GM19438 (cell line): ENCODE measurements at regions not wholly inside any gene's neighbourhood (a gene's known extent, or its start where the extent isn't known, plus 50 kb on each side); places are given as distances from the start of the nearest gene placed in this dataset.
"Not testable (repeated sequence)": the region's sequence is repeated elsewhere in the genome, so short reads cannot be mapped to it uniquely, and the experiment has no call there.

Source experiments
- ATAC-seq: cut with Tn5 transposase; IDR thresholded peaks from one replicate; pipeline ENCODE4 v1.9.1; 2021; ENCODE audit warnings: low read depth; ENCODE audit not compliant: unreplicated experiment

DNA sequence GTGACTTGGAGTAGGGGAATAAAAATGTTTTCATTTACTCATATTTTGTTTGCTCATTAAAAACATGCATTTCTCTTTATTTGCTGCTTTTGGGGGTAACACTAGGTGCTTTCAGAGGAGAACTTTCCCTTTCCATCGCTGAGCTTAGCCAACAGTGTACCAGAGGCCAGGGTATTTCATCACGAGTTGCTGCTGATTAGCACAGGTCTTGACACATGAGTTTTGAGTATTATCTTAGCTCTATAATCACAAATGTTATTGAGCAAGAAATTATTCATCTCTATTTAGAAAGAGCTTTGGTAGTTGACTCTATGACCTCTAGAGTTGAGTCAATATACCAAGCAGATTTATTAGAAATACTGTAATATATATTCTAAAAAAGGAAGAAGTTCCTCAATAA, 375.9 kb downstream of the NXPH1 start:
- no peak for ATAC-seq

DNA sequence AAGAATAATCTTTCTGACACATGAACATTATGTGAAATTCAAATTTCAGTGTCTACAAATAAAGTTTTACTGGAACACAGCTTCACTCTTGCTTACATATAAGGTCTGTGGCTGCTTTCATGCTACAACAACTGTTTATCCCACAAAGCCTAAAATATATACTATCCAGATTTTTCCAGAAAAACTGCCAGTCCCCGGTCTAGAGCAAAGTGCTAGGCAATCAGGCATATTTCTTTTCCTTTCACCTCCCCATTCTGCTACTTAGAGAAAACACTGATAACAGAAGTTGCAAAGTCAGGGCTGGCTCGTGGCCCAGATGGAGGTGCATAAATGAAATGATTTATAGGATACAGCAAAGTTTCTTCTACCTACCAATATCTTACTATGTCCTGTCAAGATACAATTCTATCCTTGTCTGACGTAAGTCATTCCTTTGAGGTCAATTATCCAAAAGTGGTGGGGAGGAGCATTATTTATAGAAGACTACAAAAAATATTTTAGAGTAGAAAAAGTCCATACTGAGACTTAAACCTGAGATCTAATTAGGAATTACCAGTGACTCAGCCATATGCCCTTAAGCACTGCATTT, 384.1 kb downstream of the NXPH1 start:
- no peak for ATAC-seq

DNA sequence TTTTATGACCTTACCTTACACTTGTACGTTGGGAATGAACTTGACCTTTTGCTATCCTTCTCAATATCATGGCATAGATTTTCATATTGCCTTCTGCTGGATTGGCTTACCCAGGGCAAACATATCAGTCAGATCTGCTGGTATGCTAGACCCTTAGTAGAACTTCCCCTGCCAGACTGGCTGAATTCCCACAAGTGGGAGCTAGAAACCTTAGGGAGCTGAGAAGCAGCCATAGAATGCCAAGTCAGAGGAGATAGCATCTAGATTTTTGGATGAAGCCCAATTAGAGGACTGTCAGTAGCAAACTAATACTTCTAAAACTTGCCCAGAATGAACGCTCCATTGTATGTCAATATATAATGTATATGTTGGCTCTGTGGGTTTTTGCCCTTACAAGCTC, 385.0 kb downstream of the NXPH1 start:
- ATAC-seq = no peak

DNA sequence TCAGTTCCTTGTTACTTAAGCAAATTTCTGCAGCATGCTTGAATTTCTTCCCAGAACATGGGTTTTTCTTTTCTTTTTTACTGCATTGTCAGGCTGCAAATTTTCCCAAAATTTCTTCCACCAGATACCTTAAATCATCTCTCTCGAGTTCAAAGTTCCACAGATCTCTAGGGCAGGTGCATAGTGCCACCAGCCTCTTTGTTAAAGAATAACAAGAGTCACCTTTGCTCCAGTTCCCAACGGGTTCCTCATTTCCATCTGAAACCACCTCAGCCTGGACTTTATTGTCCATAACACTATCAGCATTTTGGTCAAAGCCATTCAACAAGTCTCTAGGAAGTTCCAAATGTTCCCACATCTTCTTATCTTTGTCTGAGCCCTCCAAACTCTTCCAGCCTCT, 389.2 kb downstream of the NXPH1 start:
- no peak for ATAC-seq

DNA sequence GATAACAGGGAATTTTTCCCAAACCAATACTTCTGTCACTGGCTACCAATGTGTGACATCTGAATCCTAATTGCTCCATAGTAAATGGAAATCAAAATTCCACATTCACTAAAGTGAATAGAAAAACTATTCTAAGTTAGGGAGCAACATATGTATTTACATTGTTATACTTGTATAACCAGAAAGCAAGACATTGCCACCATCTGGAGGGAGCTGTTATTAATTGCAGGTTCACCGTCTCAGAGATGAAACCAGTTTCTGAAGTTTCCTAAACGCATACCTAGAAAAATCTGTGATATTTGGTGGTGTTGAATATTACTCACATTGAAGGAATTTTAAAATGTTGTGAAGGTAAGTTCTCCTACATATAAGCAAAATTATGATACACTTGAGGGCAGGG, 390.1 kb downstream of the NXPH1 start:
- no peak for ATAC-seq

DNA sequence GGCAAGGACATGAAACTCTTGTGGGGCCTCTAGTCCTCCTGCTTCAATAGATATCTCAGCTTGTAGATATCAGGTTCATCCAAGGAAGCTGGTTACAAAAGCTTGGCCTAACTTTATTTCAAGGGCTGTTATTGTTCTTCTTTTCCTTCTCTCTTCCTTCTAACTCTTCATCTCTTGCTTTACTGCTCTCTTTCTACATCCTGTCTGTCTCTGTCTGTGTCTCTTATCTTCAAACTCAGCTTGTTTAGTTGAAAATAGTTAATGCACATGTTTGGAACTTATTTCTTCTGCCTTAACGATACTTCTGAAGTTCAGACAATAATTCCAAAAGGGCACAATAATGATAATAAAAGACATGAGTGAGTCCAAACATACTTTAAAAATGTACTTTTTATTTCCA, 393.9 kb downstream of the NXPH1 start:
- no peak for ATAC-seq

DNA sequence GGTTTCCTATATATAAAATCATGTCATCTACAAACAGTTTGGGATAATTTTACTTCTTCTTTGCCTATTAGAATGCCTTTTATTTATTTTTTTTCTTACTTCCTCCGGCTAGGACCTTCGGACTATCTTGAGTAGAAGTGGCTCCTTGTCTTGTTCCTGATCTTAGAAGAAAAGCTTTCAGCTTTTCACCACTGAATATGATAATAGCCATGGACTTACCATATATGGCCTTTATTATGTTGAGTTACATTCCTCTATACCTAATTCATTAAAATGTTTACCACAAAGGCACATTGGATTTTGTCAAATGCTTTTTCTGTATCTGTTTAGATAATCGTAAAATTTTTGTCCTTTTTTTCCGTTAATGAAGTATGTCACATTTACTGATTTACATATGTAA, 395.7 kb downstream of the NXPH1 start:
- ATAC-seq = no peak

DNA sequence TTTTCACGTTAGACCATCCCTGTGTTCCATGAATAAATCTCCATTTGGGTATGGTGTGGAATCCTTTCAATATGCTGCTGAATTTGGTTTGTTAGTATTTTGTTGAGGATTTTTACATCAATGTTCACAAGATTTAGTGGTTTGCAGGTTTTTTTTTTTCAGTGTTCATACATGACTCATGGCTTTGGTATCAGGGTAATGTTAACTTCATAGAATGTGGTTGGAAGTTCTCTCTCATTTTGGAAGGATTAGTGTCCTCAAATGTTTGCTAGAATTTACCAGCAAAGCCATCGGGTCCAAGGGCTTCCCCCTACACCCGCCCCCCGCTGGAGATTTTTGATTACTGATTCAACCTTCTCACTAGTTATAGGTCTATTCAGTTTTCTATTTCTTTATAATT, 398.0 kb downstream of the NXPH1 start:
- no peak for ATAC-seq

DNA sequence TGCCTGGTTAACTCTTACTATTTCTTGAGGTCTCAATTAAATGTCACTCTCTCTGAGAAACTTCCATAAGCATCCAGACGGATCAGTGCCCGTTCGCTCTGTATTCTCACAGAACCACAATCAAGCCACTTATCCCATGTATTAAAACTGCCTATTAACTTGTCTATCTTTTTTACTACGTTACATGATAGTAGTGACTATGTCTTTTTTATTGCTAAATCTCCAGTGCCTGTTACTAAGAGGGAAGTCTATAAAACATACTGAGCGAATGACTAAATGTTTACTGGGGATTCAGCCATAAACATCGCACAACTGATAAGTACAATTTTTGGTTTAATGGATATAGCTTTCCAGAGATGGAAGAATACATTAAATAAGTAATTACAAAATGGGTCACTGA, 399.9 kb downstream of the NXPH1 start:
- no peak for ATAC-seq

DNA sequence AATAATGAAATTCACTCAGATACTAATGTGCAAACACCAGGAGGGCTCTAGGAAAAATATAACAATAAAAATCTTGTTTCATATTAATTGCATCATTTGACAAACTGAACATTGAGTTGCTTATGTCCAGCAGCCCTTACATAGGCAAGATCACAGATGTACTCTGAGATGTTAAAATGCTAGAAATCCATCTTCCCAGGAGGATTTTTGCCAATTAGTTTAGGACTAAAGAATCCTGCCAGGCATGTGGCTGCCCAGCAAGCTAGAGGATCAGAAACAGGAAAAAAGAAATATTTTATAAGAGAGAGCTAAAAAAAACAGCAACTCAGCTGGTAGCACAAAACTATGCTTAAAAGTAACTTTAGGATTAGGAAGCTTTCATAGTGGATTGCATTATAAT, 407.8 kb downstream of the NXPH1 start:
- ATAC-seq = no peak

DNA sequence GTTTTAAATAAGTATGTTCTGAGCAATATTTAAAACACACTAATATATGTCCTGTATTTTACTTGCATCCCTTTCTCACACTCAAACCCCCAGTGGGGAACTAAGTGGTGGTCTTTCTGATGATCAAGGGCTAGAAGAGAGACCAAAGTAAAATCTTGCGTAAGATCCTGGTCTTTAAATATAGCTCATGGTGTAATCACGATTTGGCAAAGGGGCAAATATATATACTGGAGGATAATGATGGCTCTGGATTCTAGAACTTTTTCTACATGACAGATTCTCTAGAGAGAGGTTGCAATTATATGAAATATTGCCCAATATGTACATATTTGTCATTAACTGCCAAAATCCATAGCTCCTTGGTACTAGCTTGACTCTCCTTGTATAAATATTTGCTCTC, 438.3 kb downstream of the NXPH1 start:
- ATAC-seq = no peak

DNA sequence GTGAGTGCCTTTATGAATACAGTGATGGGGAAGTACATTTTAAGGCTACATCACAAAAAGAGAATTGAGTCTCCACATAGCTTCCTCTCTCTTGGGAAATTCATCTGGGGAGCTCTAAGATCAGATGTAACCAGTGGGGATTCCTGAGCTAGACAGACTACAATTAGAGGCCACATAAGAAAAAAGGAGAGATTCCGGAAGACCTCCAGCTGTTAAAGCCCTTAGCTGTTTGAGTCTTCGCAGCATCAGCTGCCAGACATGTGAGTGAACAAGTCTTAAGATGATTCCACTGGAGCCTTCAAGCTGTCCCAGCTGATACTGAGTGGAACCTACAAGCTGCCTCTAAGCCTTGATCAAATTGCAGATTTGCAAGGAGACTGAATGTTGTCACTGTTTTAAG, 448.5 kb downstream of the NXPH1 start:
- ATAC-seq = no peak

DNA sequence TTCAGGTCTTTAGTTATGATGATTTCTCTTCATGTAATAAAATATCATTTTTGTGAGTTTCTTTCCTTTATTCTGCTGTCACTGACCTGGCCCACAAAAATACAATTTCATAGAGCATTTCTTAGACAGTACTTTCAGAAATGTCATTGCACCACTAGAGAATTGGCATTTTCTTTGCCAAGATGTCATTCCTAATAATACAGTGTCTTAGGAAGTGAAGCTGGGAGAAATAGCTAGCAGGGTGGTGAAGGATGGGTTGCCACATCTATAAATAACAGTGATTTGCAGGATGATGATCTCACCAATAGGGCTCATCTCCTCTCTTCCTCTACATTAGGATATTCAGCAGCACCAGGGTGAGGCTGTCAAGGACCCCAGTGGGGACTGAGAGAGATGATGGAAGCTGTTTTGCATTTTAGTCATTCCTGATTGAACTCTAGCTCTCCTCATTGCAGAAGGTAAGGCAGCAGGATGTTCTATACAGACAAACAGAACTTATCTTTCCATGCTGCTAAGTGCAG, 452.1 kb downstream of the NXPH1 start:
- no peak for ATAC-seq

DNA sequence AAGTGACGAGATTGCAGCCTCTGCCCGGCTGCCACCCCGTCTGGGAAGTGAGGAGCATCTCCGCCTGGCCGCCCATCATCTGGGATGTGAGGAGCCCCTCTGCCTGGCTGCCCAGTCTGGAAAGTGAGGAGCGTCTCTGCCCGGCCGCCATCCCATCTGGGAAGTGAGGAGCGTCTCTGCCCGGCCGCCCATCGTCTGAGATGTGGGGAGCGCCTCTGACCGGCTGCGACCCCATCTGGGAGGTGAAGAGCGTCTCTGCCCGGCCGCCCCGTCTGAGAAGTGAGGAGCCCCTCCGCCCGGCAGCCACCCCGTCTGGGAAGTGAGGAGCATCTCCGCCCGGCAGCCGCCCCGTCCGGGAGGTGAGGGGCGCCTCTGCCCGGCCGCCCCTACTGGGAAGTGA, 456.9 kb downstream of the NXPH1 start:
- not testable (repeated sequence) for ATAC-seq

DNA sequence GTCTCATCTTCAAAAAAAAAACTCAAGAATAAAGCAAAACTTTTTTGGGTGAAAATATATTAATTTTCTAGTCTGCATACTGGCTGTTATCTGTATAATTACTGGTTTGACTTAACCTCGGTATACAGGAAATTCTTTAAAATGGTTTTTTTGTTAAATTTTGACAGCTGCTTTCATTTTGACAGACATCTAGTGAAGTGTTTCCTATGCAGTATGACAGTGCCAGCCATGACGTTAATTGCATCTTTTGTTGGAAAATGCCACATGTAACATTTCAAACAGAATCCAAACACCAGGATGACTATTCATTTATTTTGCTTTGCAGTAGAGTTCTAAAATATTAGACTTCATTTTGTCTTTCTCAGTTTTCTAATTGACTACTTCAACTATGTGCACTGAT, 460.4 kb downstream of the NXPH1 start:
- no peak for ATAC-seq

DNA sequence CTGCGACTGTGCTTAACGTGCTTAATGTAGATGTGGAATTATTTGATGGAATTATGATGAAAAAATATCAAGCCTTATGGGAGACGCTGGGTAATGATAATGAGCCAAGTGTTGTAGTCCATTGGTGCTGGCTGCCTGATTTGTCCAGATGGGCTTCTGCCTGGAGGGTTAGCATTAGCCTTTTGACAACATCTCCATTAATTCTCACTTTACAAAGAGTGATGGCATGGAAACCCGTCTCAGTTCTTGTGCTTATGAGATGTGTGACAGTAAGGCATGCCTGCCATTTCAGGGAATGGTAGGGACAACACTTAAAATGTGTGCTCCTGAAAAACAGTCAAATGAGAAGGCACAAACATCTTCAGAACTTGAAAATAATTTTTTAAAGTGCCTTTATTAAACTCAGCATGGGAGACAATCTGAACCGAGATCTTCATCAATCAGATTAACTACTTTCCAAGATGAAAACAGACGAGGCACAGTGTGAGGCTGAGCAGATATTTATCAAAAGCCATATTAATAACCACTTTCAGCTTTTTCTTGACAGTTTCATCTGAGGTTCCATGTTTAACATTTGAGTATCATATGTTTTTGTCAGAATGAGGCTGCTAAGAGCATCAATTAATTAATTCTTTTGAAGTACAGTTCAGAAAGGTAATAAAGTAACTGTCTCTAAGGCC, 473.1 kb downstream of the NXPH1 start:
- no peak for ATAC-seq

DNA sequence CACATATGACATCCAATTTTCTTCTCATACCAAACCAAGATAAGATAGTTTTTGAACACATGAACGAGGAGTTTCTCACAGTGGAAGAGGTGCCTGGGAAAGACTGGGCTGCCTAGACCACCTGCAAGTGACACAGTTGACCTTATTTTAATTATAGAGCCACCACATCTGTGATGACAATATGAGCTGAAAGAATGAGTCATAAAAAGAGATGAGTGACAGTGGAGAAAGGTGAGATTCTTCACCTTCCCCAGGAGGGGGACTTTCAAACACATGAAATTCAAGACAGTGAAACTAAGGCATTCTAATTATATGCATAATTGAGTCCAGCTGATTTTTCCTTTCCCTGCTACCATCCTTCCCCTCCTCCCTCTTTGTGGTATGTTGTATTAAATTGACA, 475.5 kb downstream of the NXPH1 start:
- ATAC-seq = no peak

DNA sequence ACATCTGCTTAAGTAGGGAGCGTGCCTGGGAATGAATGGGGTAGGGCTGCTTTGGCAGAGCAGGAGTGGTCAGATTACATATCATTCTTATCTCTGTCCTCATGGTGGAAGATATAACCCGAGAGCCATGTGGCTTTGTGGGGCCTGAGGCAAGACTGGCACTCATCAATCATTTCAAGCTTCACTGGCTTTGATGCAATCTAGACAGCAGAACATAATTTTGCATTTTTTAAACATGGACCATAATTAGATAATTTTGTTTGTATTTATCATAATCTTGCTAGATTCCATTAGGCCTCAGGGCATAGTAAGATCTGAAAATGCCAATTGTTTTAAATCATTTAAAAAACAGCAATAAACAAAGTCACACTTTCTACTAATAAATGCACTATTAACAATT, 480.3 kb downstream of the NXPH1 start:
- no peak for ATAC-seq

DNA sequence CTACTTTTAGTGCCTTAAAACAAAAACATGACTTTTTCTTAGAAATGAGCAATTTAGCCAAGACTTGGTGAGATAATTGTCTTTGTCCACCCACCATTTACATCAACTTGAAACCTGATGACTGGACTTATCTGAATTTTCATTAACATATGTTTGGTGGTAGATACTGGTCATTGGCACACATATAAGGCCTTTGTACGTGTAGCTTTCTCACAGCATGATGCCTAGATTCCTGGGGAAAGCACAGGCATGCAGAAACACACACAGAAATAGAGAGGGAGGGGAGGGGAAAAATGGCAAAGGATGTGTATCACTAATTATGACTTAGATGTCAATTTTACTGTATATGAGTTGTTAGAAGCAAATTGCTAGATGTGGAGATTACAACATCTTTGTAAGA, 488.4 kb downstream of the NXPH1 start:
- ATAC-seq = no peak

DNA sequence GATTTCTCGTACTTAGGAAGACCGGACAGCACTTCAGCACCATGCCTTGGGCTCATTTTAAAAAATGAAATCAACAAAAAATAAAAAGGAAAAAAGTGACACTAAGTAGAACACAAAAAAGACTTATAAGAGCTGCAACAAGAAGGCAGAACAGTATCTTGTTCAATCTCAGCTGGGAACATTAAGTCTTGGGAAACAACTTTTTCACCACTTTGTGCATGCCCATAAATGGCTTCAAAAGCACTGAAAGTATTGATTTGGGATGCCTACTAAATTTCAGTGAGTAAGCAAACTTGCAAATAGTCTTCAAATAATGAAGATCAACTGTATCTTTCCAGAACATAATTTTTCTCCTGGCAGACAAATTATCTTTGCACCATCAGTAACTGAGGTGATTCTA, 489.3 kb downstream of the NXPH1 start:
- no peak for ATAC-seq

DNA sequence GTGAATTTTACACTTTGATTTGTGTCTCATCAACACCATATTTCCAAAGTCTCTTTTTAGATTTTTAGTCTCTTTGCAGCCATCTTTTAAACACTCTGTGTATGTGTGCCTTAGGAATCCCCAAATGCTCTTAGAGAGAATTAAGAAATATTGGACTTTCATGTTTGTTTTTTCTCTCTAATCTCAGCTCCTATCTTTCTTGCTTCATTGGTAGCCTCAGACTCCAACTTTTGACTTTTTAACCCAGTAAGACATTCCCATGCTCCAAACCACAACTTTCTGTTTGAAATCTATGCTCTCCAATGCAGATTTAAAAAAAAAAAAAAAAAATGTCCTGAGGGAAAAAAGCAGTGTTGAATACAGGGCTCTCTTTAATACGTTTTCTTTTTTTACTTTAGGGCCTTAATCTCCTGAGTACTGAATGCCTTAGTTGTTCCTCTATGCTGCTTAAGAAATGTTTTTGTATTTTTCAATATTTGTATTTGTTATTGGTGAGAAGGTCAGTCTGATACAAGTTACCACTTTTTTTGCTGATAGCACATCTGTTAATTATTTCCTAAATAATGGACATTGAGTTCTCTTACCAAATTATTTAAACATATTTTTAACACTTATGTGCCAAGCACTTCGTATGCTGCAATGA, 489.9 kb downstream of the NXPH1 start:
- ATAC-seq = no peak
